Ovary (tissue), 7 donors: ENCODE measurements at regions not wholly inside any gene's neighbourhood (a gene's known extent, or its start where the extent isn't known, plus 50 kb on each side); places are given as distances from the start of the nearest gene placed in this dataset.

Experiments
- DNase-seq, 5 donors: peaks; one replicate each; pipeline ENCODE4 v3.0.0-alpha.2; 2019 to 2020
- H3K27ac ChIP-seq, 2 donors: fragments of 200-600 bp; one replicate each; pipeline versions ENCODE4 v1.5.1 to v1.8.0; 2019 to 2022
- H3K27me3 ChIP-seq: fragments of 200-600 bp; one replicate; pipeline ENCODE4 v1.8.0; 2022
- H3K36me3 ChIP-seq: fragments of 200-600 bp; sonication (generic); one replicate; pipeline ENCODE4 v1.5.1; 2019
- H3K4me1 ChIP-seq: one replicate; pipeline ENCODE4 v1.8.1; 2013; ENCODE audit warnings: mild to moderate bottlenecking, moderate library complexity; ENCODE audit not compliant: insufficient read depth
- H3K4me3 ChIP-seq: fragments of 200-600 bp; sonication (generic); one replicate; pipeline ENCODE4 v1.5.1; 2017
- H3K9me3 ChIP-seq, 2 donors: fragments of 200-600 bp in 1 of 2; sonication (generic) in 1 of 2; one replicate each; pipeline versions ENCODE4 v1.5.1 to v1.8.1; 2013 to 2019; ENCODE audit warnings: mild to moderate bottlenecking in 1 of 2, moderate library complexity in 1 of 2
- CTCF ChIP-seq, 3 donors: fragments of 450-650 bp in 2 of 3; fragments of 200-600 bp in 1 of 3; IDR thresholded peaks; one replicate each; pipeline versions ENCODE4 v1.5.1 to v1.8.0; 2016 to 2022; ENCODE audit warnings: antibody characterized with exemption in 3 of 3, mild to moderate bottlenecking in 1 of 3
- EP300 ChIP-seq: sonication (generic); formaldehyde crosslinking; IDR thresholded peaks from one replicate; pipeline ENCODE4 v1.6.1; 2017; ENCODE audit warnings: antibody characterized with exemption
- POLR2A ChIP-seq: fragments of 450-650 bp; IDR thresholded peaks from one replicate; pipeline ENCODE4 v1.6.1; 2017; ENCODE audit warnings: antibody characterized with exemption, mild to moderate bottlenecking, moderate library complexity
- WGBS, 3 donors: extraction: QIAGEN DNeasy Blood & Tissue Kit in 1 of 3; methylation state at CpG; one replicate each; pipeline versions ENCODE4 v1.1.5 to v1.1.7; 2013 to 2017; 5-methylcytosine and 5-hydroxymethylcytosine counted together
- intact Hi-C, 4 donors: fragments of 100-400 bp; cut with DNase I; formaldehyde crosslinking; loops; one replicate each; pipeline versions ENCODE4 v1.11.0 to v1.15.1; 2022 to 2023
- donor health status: DM: no; HTN: no; CAD: no; lungs with moderate emphysema.
- donor health status: DM: no; HTN: no; CAD: no.
- donor health status: Bipolar disorder and iron deficiency.
- donor health status: DM: no; HTN: no; CAD: no.
- donor health status: DM: yes; HTN: yes; CAD: no.

- Histone ChIP-seq H3K4me1 (no peaks in the 10 kb centered on the region), H3K27ac (no peak overlapping the region), H3K36me3 (no peaks in the 10 kb centered on the region), H3K27me3 (no peaks in the 10 kb centered on the region), H3K4me3 (no peak overlapping the region), H3K9me3 (peaks cover 0 to 5% of the 10 kb centered on the region in 2 donors)
- TF ChIP-seq EP300 (no peak), POLR2A (no peak), CTCF (IDR thresholded peaks at IDR 0.05) (no peak)
- 45 to 61% (median 59%) methylated on average over 5 of the region's 5 CpGs for WGBS, 3 donors
- no peak for DNase-seq
- intact Hi-C loops: no loop called here
These were observed 93.2 kb upstream of the ZNF469 start for GRCh38 chr16:88289561-88289960.

DNA sequence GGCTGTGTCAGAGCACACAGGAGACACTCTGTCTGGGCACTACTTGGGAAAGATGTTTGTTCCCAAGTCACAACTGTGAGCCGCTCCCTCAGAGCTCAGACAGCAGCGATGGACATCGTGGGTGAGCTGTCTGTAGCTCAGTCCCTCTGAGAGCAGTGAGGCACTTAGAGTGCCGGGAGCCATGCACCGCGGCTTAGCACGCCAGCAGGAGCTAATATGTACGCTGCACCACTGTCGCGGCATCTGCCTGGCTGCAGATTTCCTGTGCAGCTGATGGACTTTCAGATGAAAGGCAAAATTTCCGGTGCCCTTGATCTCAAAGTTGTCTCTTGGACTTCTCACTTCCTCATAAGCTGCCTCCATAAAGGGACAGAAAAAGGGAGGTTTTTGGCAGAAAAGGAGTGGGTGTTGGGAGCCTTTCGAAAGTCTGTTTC lies 92.8 kb upstream of the ZNF469 start:
- H3K4me1 ChIP-seq: no peaks in the 10 kb centered on the region
- no peak overlapping the region for H3K27ac ChIP-seq
- no peaks in the 10 kb centered on the region for H3K27me3 ChIP-seq
- no peak overlapping the region for H3K4me3 ChIP-seq
- intact Hi-C loops: no loop called here
- peak in 1 of 5 donors; percentile 5 for DNase-seq
- 64 to 78% (median 77%) methylated on average over 12 of the region's 12 CpGs for WGBS, 3 donors
- H3K9me3 ChIP-seq: peaks cover 0 to 5% of the 10 kb centered on the region in 2 donors
- TF ChIP-seq POLR2A (no peak), EP300 (no peak), CTCF (IDR thresholded peaks at IDR 0.05) (no peak)
- H3K36me3 ChIP-seq: no peaks in the 10 kb centered on the region

- Histone ChIP-seq H3K4me1 (no peaks in the 10 kb centered on the region), H3K27ac (no peak overlapping the region), H3K9me3 (peaks cover 0 to 5% of the 10 kb centered on the region in 2 donors), H3K27me3 (no peaks in the 10 kb centered on the region), H3K36me3 (no peaks in the 10 kb centered on the region), H3K4me3 (no peak overlapping the region)
- intact Hi-C loops: no loop called here
- DNase-seq: peak in 1 of 5 donors; percentile 10
- TF ChIP-seq CTCF (IDR thresholded peaks at IDR 0.05): no peak
- TF ChIP-seq EP300: no peak
- no peak for TF ChIP-seq POLR2A
- 79 to 85% (median 81%) methylated on average over 28 of the region's 28 CpGs for WGBS, 3 donors
These were observed 91.6 kb upstream of the ZNF469 start for GRCh38 chr16:88290850-88291830.

- Histone ChIP-seq H3K4me3 (no peak overlapping the region), H3K36me3 (no peaks in the 10 kb centered on the region), H3K27me3 (no peaks in the 10 kb centered on the region), H3K4me1 (no peaks in the 10 kb centered on the region), H3K27ac (no peak overlapping the region), H3K9me3 (no peaks in the 10 kb centered on the region)
- DNase-seq: peak in 1 of 5 donors; percentile 9
- WGBS, 3 donors: 91 to 92% (median 91%) methylated on average over 19 of the region's 19 CpGs
- intact Hi-C loops: no loop called here
- TF ChIP-seq POLR2A (no peak), EP300 (no peak), CTCF (IDR thresholded peaks at IDR 0.05) (no peak)
These were observed 90.5 kb upstream of the ZNF469 start for GRCh38 chr16:88292007-88292970.
